Hematopoietic multipotent progenitor cell treated with erythropoietin and hydrocortisone succinate and interleukin-3 and kit ligand, for 17 days (in vitro differentiated cells): ENCODE measurements at regions not wholly inside any gene's neighbourhood (a gene's known extent, or its start where the extent isn't known, plus 50 kb on each side); places are given as distances from the start of the nearest gene placed in this dataset.

Source experiments
- DNase-seq: peaks from one replicate; pipeline ENCODE4 v3.0.0-alpha.2; 2015; ENCODE audit warnings: low spot score

DNA sequence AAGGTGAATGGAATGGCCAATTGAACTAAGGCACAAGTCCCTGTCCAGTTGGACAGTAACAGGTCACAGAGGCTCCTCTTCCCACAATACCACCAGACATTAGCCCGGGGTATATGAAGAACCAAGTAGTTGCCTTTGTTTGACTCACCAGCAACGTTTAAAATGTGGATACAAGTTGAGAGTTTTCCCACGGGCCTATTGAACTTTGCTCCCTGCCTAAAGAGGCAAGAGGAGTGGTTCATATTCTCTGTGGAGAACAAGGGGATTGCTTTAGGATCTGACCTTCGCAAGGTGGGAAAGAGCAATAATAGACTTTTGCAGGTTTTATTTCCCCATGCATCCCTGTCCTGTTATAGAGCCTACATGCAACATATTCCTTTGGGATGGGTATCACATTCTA is 177.2 kb downstream of the POU4F1 start:
- no peak for DNase-seq

GRCh38 chr13:78420814-78421213 is 182.5 kb downstream of the POU4F1 start:
- DNase-seq, result no peak

GRCh38 chr13:78413887-78414553 is 189.3 kb downstream of the POU4F1 start:
- no peak for DNase-seq

DNA sequence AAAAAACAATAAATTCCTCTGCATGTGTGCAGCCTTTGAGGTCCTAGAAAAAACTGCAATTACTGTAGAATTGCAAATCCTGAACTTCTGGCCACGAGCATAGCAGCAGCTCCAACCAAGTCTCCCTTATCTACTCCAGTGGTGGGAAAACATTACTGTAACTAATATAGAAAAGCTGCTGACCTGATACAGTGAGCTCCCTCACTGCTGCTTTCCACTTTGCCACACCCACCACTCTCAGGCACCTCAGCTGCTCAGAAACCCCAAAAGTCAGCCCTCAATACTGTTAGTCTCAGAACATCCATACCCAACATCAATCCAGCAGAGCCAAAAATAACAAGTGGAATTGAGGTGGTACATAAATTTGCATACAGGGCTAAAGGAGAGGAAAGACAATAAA is 192.5 kb downstream of the POU4F1 start:
- DNase-seq, result no peak

GRCh38 chr13:78410164-78410563 is 193.2 kb downstream of the POU4F1 start:
- DNase-seq, result no peak

- no peak for DNase-seq
These were observed 194.2 kb downstream of the POU4F1 start for GRCh38 chr13:78409172-78409571.

GRCh38 chr13:78404846-78405360 is 198.4 kb downstream of the POU4F1 start:
- DNase-seq, result no peak

GRCh38 chr13:78402708-78403400 is 200.5 kb downstream of the POU4F1 start:
- no peak for DNase-seq

DNA sequence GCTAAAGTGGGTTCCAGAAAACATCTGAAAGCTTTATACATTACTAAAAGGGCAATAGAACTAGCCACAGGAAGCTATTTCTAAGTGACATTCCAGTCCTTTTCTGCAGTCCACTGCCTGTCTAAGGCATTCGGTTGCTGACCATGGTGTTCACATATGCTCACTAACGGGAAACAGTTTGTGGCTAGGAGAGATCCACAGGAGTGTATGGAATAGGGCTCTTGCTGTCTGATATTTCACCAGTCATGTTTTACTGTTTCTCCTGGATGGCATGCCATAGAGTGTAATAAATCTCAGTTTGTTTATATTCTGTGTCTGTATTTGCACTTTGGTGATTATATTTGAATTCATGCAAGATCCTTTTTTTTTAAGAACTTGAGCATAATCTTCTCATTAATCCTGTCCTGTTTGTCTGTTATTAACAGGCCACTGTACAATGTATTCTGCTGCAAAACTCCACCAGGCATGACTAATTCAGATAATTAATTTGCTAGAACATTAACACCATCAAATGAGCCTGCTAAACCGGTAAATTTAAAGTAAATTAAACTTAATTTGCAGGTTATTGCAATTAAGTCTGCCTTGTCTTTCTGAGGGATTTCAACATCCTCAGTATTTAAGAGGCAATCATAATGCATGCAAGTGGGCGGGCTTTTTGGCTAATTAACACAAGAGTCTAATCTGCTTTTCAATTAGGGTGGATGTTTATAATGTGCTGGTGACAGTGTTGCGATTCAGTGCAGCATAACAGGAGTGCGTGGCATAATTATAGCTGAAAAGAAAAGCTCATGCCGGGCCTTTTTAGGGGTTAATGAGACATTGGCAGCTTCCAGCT is 201.3 kb downstream of the POU4F1 start:
- DNase-seq, result no peak

- no peak for DNase-seq
These were observed 204.5 kb downstream of the POU4F1 start for GRCh38 chr13:78398743-78399410.

- no peak for DNase-seq
These were observed 209.8 kb downstream of the POU4F1 start for GRCh38 chr13:78393286-78394142.

- no peak for DNase-seq
These were observed 219.5 kb downstream of the POU4F1 start for GRCh38 chr13:78383899-78384298.

DNA sequence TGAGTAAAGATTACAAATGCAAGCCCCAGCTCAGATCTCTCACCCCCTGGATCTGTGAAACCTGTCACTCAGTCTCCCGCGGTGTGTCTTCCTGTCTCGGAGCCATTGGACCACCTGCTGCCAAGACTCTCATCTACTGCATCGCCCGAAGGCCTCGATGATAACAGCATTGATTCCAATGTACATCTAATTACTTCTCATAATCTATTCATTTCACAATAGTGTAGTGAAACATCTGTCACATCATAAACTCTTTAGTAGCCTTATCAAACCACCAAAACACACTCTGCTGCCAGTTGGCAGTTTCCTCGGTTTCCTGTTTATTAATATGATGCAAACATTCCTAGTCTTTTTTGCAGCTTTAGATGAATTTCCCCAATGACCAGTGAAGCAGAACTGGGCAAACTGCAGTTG is 220.3 kb downstream of the POU4F1 start:
- DNase-seq, result no peak

DNA sequence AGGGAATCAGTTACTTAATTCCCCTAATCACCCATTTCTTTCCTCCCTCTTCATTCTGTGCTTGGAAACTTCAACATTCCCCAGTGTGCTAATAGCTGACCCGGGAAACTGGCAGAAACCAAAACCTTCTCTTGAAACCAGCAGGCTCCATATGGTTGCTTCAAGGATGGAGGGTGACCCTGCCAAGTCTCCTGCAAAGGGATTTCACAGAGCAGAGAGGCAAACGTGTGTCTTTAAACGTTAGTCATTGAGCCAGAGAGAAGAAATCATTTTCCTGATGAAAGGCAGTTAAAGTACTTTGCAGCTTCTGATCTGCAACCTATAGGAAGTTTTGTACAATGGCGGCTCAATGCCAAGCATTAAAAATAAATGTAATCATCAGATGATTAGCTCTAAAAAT is 220.9 kb downstream of the POU4F1 start:
- no peak for DNase-seq

DNA sequence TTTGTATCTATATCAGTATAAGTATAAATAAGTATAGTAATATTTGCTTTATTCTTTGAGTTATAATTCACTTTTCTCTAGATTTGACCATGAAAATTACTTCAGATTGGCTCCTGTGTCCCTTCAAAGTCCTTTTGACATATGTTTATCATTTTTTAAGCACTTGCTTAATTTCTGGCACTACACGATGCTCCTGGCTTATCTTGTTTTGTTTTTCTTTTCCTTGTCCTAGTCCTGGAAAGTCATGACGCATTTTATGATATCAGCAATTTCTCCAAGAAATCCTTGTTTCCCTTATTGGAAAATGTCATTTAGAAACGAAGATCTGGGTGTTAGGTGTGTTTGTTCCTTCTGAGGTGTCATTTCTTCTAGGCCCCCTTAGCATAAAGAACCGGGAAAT is 226.5 kb downstream of the POU4F1 start:
- no peak for DNase-seq

DNA sequence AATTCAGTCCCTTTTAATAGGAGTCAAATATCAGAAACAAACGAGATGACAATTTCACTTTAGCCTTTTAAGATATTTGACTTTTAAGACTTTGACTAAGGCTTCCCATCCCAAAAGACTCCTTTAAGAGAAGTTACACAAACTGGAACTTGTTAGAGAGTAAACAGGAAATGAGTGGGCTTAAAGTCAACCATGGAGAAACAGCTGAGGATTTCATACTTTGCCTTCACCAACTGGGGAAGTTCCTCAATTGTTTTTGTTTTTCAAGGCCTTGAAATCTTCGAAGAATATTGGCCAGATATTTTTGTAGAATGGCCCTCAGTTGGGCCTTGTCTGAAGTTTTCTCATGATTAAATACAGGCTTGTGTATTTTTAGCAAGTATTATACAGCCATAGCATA is 227.3 kb downstream of the POU4F1 start:
- DNase-seq, result no peak

DNA sequence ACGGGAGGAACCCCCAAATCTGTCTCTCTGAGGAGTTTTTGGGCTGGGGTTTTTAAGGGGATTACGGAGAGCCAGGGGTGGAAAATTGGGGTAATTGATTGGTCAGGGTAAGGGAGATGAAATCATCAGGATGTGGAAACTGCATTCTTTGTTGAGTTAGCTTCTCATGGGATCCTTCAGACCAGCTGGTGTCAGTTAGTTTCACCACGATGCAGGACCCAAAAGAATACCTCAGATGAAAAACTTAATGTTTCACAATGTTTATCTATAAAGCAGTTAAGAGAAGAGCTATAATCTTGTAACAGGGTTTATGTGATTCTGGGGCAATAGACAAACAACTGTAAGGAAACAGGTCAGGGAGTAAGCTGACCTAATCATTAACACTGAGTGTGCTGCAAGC is 230.8 kb downstream of the POU4F1 start:
- DNase-seq, result no peak

- no peak for DNase-seq
These were observed 233.1 kb downstream of the POU4F1 start for GRCh38 chr13:78370231-78370630.

DNA sequence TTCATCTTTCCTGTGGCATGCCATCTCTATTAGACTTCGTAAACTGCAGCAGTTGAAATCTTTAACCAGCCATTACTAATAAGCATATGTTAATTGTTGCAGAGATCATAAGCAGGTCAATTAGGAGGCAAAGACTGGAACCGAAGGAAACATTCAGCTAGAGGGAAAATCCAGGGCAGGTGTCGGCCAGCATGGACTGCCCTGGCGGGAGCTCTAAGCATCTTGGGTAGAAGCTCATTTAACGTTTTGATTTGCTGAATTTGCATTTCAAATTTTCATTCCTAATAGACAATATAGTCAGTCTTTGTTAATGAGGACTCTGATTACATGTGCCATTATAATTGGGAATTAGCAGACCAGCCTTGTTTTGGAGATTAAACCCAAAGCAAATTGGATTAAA is 238.6 kb downstream of the POU4F1 start:
- no peak for DNase-seq

GRCh38 chr13:78341032-78341431 is 262.3 kb downstream of the POU4F1 start:
- DNase-seq, result no peak

GRCh38 chr13:78339927-78340326 is 263.4 kb downstream of the POU4F1 start:
- DNase-seq, result no peak
